NCI-H524 treated with DMSO at 0.1 percent for 48 hours (cell line): ENCODE measurements at regions not wholly inside any gene's neighbourhood (a gene's known extent, or its start where the extent isn't known, plus 50 kb on each side); places are given as distances from the start of the nearest gene placed in this dataset.

Experiments
- DNase-seq: peaks from one replicate; lab custom pipeline; 2025; lab: John Stamatoyannopoulos, UW

DNA sequence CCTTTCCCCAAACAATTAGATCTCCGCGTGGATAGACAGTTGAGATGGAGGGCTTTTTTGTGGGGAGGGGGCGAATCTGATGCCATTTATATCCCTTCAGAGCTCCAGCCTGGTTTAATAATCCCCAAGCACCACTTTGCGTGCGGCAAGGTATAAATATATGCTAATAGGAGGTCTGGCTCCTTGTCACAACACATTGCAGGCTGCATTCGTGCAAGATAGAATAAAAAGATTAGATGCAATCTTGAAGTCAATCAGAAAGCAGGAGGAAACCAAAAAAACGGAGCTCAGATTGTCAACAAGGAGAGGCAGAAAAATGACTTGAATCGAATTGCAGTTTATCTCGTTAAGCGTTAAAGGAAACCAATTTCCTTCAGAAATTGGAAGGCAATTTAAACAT, 248.7 kb downstream of the SPTSSA start:
- DNase-seq: no peak

DNA sequence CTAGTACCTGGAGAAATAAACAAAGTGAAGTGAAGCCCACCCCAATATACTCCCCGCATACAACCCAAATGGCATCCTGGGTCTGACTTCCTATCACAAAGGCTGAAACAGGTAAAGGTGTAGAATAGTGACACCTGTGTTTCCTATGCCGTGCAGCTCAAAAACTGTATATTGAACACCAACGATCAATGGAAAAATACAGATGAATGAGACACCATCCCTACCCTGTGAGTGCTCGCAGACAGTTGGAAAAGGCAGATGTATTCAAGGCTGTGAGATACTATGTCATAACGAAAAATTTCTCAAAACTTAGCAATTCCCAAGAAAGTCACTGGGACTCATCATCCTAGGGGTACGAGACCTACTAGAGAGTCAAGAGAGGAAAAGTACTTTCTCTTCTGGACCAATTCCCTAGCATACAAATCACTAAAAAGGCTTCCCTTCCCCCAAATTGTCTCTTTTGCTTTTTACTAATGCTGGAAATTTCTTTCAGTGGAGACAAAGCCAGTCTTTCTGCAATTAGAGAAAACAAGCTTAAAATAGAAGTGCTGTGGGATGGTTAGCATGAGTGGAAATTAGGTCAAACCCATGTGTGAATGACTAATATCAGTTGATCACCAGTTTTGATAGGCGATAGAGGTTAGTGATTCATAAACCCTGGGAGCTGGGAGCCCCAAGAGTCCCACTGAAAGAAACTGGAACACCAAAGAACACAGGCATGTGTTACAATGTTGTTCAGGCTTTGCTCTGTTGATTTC, 249.7 kb downstream of the SPTSSA start:
- no peak for DNase-seq

DNA sequence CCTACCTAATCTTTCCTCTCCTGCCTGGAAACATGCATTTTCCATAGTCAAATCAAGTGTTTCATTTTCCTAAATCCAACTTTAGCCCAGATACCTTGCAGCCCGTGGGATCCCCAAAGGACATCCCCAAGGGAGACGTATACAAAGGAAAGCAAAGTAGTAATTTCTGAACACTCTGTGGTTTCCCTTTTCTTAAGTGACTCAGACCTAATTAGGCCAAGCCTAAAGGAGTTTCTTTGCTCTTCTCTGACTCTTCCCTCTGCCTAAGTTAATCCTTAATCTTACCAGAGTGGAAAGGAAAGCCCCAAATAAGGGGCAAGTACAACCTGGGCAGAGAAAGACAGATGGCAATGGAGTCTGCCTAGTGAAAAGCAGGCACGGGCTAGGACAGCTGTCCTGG, 250.3 kb downstream of the SPTSSA start:
- peak; percentile 99 for DNase-seq

DNA sequence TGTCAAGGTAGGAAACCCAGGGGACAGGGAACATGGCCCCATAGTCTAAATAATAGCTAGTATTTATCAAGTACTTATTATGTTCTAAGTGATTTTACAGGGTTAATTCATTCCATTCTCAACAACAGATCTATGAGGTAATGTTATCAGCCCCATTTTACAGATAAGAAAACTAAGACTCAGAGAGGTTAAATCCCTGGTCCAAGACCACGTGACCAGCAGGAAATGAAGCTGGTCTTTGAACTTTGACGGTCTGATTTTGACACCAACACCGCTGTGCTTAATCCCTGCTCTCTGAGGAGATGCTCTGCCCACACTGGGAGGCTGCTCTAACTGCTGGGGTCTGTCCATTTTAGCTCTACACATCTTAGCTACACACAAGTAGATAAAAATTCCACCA, 253.5 kb downstream of the SPTSSA start:
- DNase-seq: no peak

- no peak for DNase-seq
Measured at GRCh38 chr14:34205799-34206198, 254.9 kb upstream of the EGLN3 start.

GRCh38 chr14:34204774-34205173, 253.9 kb upstream of the EGLN3 start:
- DNase-seq: no peak

DNA sequence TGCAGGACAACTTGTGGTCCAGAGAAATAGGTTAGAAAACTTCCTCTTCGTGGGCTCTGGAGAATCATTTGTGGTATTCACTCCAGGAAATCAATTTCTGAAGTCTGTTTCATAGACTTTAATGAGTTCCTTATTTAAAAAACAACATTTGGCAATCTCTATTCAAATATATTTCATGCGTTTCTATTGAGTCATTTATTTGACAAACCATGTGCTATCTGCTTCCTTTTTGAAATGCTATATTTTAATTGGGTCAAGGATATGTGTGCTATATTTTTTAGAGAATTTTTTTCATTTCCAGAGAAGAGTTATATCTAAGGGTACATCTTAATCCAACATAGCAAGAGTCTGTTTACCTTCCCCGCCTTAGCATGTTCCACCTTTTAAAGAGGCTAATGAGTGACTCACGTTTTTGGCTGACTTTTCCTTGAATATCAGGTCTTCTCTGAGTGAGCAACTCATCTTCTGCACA, 252.4 kb upstream of the EGLN3 start:
- no peak for DNase-seq

DNA sequence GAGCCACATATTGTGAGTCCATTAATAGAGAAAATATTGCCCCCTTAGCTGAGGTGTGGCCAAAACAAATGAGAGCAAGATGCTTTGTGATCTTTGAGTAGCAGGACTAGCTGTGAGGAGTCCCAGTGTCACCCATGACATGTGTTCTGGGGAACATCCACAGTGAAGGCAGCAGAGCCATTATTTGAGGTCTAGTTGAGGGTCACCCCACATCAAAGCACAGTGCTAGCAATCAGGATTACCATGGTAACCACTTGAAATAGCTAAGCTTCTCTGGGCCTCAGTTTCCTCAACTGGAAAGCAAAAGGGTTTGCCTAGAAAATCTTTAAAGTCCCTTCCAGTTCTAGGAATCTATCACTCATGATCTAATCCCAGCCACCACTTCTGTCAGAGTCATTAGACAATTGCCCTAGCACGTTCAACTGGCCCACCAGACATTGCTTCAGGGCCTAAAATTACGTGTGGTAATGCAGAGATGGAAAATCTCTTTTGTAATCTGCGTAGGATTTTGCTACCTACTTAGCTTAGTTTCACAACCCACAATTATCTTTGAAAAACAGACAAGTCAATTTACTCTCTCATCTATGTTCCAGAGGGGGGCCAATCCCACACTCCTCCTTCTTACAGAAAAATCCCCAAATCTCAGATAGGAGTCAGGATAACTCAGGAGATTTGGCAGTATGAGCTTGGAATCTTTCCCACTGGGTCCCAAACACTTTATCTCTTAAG, 251.2 kb upstream of the EGLN3 start:
- no peak for DNase-seq

DNA sequence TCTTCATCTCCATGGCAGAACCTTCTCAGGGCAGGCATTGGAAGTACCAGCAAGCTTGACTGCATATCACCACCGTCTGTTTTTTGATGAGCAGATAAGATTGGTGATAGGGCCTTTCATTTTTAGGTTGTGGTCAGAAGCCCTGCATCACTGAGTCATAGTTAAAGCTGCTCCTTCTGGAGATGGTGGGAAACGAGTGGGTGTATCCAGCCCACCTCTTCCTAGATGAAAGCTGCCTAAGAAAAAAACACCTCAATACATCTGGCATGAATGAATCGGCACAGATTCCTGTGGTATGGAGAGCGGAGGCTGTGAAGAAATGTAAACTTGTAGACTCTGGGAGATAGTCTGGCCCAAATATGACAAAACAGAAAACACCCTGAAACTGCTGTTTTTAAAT, 248.7 kb upstream of the EGLN3 start:
- DNase-seq: no peak

DNA sequence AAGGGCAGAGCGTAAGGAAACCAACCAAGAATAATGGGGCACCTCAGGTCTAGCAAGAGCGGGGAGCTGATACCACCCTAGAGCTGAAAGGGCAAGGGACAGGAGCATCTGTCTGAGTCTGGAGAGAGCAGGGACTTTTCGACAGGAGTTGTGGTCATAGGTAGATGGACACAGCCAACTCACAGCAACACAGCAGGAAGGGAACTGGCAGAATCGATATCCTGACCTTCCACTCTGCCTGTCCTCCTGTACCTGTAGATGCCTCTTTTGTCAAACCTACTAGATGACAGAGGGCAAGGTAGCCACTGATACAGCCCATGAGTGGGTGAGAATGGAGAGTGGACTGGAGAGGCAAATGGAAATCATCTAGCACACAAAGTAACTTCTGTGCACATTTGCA, 247.2 kb upstream of the EGLN3 start:
- DNase-seq: no peak

DNA sequence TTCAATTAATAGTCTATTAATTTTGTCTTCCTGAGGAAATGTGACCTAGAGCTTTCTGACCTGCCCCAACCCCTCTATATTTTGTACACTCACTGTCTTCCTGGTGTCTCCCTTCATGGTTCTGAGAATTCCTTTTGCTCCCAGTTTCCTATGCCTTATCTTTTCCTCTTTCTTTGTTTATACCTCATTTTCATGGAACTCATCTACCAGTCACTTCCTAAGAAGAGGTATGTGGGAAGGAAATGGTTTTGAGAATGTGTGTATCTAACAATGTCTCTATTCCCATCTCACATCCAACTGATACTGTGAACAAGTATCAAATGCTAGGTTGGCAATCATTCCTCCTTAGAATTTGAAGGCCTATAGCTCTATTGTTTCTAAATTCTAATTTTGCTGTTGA, 245.1 kb upstream of the EGLN3 start:
- no peak for DNase-seq

- peak; percentile 99 for DNase-seq
Measured at GRCh38 chr14:34190717-34191116, 239.8 kb upstream of the EGLN3 start.

DNA sequence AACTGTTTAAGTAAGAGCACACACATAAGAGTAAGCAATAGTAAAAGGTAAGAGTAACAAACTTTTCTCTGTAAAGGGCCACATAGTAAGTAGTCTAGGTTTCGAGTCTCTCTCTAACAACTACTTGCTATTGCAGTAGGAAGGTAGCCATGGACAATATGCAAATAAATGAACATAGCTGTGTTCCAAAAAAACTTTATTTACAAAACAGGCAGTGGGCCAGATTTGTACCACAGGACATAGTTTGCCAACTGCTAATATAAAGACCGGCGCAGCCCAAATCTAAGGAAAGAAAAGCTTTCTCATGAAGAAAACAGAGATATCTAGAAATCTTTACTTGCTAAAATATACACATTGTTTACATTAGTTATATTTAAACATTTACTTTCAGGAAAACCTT, 239.0 kb upstream of the EGLN3 start:
- DNase-seq: no peak

DNA sequence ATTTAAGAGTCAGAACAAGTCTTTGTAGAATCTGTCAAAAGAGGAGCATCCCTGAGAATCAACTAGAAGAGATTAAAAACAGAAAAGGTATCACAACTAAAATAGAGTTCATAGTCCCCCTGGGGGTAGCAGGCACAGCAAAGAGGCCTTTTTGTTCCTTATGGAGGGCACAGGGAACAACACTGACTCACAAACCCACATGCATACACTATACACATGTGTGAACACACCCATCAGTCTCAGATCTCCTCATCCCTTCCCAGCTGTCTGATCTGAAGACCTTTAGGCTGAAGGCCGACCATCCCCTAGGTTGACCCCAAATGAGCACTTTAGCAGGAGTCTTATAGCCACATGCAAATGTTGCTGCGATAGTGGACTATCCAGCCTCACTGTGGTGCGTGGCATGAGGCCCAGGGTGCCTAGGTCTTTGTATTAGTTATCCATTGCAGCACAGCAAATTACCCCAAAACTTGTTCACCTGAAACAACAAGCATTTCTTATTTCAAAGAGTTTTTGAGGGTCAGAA, 236.7 kb upstream of the EGLN3 start:
- no peak for DNase-seq

DNA sequence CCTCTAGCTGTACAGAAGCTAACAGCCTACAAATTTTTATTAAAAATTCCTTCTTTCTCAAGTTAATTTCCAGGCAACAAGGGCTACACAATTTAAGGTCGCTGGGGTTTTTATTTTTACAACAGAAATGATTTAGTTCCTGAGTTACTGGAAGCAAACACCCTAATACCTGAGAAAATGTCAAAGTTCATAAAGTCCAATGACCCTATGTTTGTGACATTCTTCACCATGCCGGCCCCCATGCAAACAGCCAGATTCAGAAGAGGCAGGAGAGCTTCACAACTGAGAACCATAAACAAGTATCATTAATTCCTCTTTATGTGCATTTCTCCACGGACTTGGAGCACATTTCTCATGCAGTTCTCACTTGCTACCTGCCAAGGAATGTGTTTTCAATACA, 236.2 kb upstream of the EGLN3 start:
- DNase-seq: no peak

GRCh38 chr14:34184126-34184525, 233.3 kb upstream of the EGLN3 start:
- no peak for DNase-seq

DNA sequence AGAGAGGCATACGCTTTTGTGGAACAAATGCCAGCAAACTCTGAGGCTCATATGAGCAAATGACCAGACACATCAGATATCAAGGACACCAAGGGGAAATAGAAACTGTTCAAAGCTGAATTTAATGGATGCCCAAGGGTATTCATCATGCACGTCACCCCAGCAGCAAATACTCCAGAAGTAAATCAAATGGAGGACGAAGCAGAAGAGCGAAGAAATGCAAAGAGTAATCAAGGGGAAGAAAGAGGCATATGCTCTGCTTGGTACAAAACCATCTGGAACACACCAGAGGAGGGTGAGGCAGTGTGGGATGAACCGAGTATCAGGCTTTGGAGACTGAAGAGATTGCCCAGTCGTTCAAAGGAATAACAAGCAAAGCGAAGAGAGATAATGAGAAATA, 232.6 kb upstream of the EGLN3 start:
- no peak for DNase-seq

GRCh38 chr14:34181338-34181737, 230.5 kb upstream of the EGLN3 start:
- DNase-seq: no peak

DNA sequence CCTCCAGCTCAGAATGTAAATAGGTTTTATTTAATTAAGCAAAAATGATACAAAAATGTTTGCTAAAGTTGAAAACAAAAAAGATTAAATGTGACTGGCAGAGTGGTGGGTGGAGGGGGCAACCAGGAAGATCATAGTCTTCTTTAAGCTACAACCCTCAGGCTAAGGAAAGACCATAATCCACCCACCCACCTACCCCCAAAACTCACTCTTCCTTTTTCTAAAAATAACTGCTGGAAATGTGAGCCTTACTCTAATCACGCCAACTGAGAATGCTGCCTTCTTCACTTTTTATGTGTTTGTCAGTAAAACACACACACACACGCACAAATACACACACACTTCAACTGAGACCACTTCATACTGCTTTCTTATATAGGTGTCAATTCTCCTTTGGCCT, 230.0 kb upstream of the EGLN3 start:
- no peak for DNase-seq

GRCh38 chr14:34180434-34180833, 229.6 kb upstream of the EGLN3 start:
- no peak for DNase-seq

- no peak for DNase-seq
Measured at GRCh38 chr14:34179727-34180126, 228.9 kb upstream of the EGLN3 start.

- peak; percentile 96 for DNase-seq
Measured at GRCh38 chr14:34177466-34177865, 226.6 kb upstream of the EGLN3 start.

GRCh38 chr14:34175574-34175973, 224.7 kb upstream of the EGLN3 start:
- no peak for DNase-seq
